Erythroblast (primary cell): ENCODE measurements at regions not wholly inside any gene's neighbourhood (a gene's known extent, or its start where the extent isn't known, plus 50 kb on each side); places are given as distances from the start of the nearest gene placed in this dataset.

Experiments
- GATA1 ChIP-seq: IDR thresholded peaks from 2 replicates; pipeline ENCODE4 v1.6.1; 2011; ENCODE audit warnings: low read depth, mild to moderate bottlenecking, control low read depth, low read length, moderate library complexity
- POLR2A ChIP-seq: IDR thresholded peaks from 2 replicates; pipeline ENCODE4 v1.6.1; 2011; ENCODE audit warnings: mild to moderate bottlenecking, low read length

DNA sequence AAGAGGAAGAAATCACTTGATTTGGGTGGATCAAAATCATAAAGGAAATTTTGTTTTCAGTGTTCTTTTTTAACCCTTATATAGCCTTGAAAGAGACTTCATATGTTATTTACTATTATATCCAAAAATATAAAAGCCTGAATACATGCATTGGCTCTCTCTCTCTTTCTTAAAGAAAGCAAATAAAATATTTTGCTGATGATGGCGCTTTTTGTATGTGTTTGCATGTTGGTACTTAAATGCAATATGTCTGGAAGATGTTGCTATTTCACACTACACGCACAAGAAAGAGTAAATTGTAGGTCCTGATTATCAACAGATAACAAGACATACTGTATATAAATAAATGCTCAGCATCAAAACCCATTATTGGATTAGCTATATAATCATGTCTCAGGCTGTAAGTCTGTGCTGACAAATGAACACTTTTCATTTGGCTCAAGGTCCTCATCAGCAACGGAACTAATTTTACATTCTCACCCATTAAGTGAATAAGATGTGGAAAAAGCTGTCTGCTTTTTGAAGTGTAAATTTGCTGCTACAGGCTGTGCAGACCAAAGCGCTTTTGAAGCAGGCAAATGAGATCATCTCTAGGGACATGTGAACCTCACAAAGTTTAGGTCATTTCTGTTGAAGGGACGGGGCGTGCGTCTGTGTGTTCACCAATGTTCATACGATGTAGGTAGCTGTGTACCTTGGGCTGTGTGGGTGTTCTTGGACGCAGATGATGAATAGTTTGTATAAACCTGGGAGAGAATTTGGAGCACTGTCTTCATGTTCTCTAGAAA, 122.4 kb upstream of the LMO4 start:
- no peak for TF ChIP-seq POLR2A
- no peak for TF ChIP-seq GATA1
